Keratinocyte (primary cell): ENCODE measurements at regions not wholly inside any gene's neighbourhood (a gene's known extent, or its start where the extent isn't known, plus 50 kb on each side); places are given as distances from the start of the nearest gene placed in this dataset.

Experiments
- CTCF ChIP-seq, 3 experiments: IDR thresholded peaks in 1 of 3; conservative IDR thresholded peaks in 1 of 3; optimal IDR thresholded peaks in 1 of 3; 2 replicates in 2 of 3; 3 replicates in 1 of 3; pipeline versions ENCODE3 to v1.5.1; 2011; ENCODE audit warnings: low read length in 3 of 3, mild to moderate bottlenecking in 3 of 3, moderate library complexity in 2 of 3, control low read depth in 1 of 3, inconsistent platforms in 1 of 3; ENCODE audit not compliant: insufficient read depth in 2 of 3; ENCODE audit errors: extremely low read depth in 1 of 3
- EZH2 ChIP-seq: IDR thresholded peaks from one replicate; pipeline ENCODE4 v1.6.1; 2012; ENCODE audit warnings: inconsistent platforms, mild to moderate bottlenecking, low read length, moderate library complexity

DNA sequence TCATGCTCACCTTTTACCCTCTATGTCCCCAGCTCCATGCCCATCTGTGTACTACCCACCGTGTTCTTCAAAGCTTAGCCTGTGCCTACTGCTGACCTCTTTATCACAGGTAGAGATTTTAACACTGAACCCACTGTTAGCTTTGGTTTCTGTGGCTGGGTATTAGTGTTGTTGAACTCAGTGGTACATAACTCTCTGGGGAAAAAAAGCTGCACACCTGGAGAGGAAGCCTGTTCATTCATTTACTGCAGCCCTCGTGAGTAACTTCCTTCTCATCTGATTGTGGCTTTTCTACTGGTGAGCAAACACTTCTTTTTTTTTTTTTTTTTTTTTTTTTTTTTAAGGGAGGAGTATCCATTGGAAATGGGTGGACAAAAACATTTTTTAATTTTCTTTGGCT lies 326.3 kb downstream of the CCSER2 start:
- TF ChIP-seq CTCF (optimal IDR thresholded peaks at IDR 0.05 in 1 of 3, IDR thresholded peaks at IDR 0.05 in 1 of 3, conservative IDR thresholded peaks at IDR 0.05 in 1 of 3; ENCODE audit: extremely low read depth in 1 of 3, insufficient read depth in 2 of 3, low read length in 3 of 3) (no peak), EZH2 (no peak)
